Astrocyte (in vitro differentiated cells and primary cell): ENCODE measurements at regions not wholly inside any gene's neighbourhood (a gene's known extent, or its start where the extent isn't known, plus 50 kb on each side); places are given as distances from the start of the nearest gene placed in this dataset.

ENCODE experiments used
- CTCF ChIP-seq: IDR thresholded peaks from 2 replicates; pipeline ENCODE4 v1.5.1; 2011; ENCODE audit warnings: low read depth, mild to moderate bottlenecking, inconsistent platforms, low read length, moderate library complexity; ENCODE audit not compliant: insufficient read depth
- EZH2 ChIP-seq: IDR thresholded peaks from 2 replicates; pipeline ENCODE4 v1.6.1; 2012; ENCODE audit warnings: mild to moderate bottlenecking, low read length, inconsistent platforms; ENCODE audit not compliant: insufficient read depth

- TF ChIP-seq CTCF (no peak), EZH2 (no peak)
Observed at GRCh38 chr6:6748001-6748400, 159.5 kb downstream of the LY86 start.
